ENCODE measurements at regions not wholly inside any gene's neighbourhood (a gene's known extent, or its start where the extent isn't known, plus 50 kb on each side); places are given as distances from the start of the nearest gene placed in this dataset.

- DNase-seq, result no peak
Observed at GRCh38 chr13:82664183-82664582, 1218.1 kb downstream of the SLITRK1 start.

- DNase-seq, result no peak
Observed at GRCh38 chr13:82661126-82661525, 1221.1 kb downstream of the SLITRK1 start.

GRCh38 chr13:82658811-82659210, 1223.5 kb downstream of the SLITRK1 start:
- no peak for DNase-seq

GRCh38 chr13:82657471-82657870, 1224.8 kb downstream of the SLITRK1 start:
- no peak for DNase-seq

- DNase-seq, result no peak
Observed at GRCh38 chr13:82654861-82655855, 1227.1 kb downstream of the SLITRK1 start.

- DNase-seq, result no peak
Observed at GRCh38 chr13:82654143-82654542, 1228.1 kb downstream of the SLITRK1 start.

- DNase-seq, result no peak
Observed at GRCh38 chr13:82647540-82647939, 1234.7 kb downstream of the SLITRK1 start.

- no peak for DNase-seq
Observed at GRCh38 chr13:82636119-82636518, 1246.2 kb downstream of the SLITRK1 start.

GRCh38 chr13:82634946-82635345, 1247.3 kb downstream of the SLITRK1 start:
- no peak for DNase-seq

- no peak for DNase-seq
Observed at GRCh38 chr13:82627183-82627582, 1255.1 kb downstream of the SLITRK1 start.

GRCh38 chr13:82625717-82626116, 1256.6 kb downstream of the SLITRK1 start:
- no peak for DNase-seq

- no peak for DNase-seq
Observed at GRCh38 chr13:82615043-82615442, 1267.2 kb downstream of the SLITRK1 start.

- no peak for DNase-seq
Observed at GRCh38 chr13:82614086-82614485, 1268.2 kb downstream of the SLITRK1 start.

GRCh38 chr13:82606008-82606407, 1276.3 kb downstream of the SLITRK1 start:
- DNase-seq, result no peak

- no peak for DNase-seq
Observed at GRCh38 chr13:82597747-82598146, 1284.5 kb downstream of the SLITRK1 start.

GRCh38 chr13:82593239-82593638, 1289.0 kb downstream of the SLITRK1 start:
- no peak for DNase-seq

GRCh38 chr13:82571653-82572052, 1310.6 kb downstream of the SLITRK1 start:
- DNase-seq, result no peak

- DNase-seq, result no peak
Observed at GRCh38 chr13:82569581-82569980, 1312.7 kb downstream of the SLITRK1 start.

GRCh38 chr13:82566864-82567263, 1315.4 kb downstream of the SLITRK1 start:
- no peak for DNase-seq

GRCh38 chr13:82565201-82565600, 1317.1 kb downstream of the SLITRK1 start:
- DNase-seq, result no peak

- DNase-seq, result no peak
Observed at GRCh38 chr13:82560889-82561288, 1321.4 kb downstream of the SLITRK1 start.

GRCh38 chr13:82522872-82523271, 1359.4 kb downstream of the SLITRK1 start:
- DNase-seq, result no peak

GRCh38 chr13:82506805-82507414, 1375.4 kb downstream of the SLITRK1 start:
- no peak for DNase-seq

- DNase-seq, result no peak
Observed at GRCh38 chr13:82501834-82502233, 1380.4 kb downstream of the SLITRK1 start.
